ENCODE measurements at regions not wholly inside any gene's neighbourhood (a gene's known extent, or its start where the extent isn't known, plus 50 kb on each side); places are given as distances from the start of the nearest gene placed in this dataset.

DNA sequence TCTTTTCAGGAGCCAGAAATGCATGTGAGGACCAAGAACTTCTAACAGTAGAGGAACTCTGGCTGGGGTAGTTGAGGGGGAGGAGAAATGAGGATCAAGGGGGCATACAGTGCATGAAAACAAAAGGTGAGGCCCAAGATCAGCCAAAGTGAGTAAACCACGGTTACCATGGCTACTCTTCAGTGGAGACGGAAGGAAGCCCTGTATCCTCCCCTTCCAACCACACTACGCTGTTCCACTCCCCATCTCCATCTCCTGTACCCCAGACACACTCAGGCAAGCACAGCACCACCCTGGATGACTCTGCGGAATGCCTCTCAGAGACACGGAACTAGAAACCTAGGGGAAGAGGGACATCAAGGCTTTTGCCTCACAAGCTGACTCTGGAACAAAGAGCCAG, 157.6 kb upstream of the CAMK1G start:
- no peak for DNase-seq
- H3K36me3 ChIP-seq (ENCODE audit: control insufficient read depth, insufficient read depth, low read length): no peaks in the 10 kb centered on the region
- peaks cover 86% of the 10 kb centered on the region for H3K4me1 Mint-ChIP-seq
- H3K27ac Mint-ChIP-seq: no peak overlapping the region
- peaks cover 13% of the 10 kb centered on the region for H3K36me3 Mint-ChIP-seq (ENCODE audit: low read depth)
- TF ChIP-seq, protein P1, sequence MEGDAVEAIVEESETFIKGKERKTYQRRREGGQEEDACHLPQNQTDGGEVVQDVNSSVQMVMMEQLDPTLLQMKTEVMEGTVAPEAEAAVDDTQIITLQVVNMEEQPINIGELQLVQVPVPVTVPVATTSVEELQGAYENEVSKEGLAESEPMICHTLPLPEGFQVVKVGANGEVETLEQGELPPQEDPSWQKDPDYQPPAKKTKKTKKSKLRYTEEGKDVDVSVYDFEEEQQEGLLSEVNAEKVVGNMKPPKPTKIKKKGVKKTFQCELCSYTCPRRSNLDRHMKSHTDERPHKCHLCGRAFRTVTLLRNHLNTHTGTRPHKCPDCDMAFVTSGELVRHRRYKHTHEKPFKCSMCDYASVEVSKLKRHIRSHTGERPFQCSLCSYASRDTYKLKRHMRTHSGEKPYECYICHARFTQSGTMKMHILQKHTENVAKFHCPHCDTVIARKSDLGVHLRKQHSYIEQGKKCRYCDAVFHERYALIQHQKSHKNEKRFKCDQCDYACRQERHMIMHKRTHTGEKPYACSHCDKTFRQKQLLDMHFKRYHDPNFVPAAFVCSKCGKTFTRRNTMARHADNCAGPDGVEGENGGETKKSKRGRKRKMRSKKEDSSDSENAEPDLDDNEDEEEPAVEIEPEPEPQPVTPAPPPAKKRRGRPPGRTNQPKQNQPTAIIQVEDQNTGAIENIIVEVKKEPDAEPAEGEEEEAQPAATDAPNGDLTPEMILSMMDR (conservative IDR thresholded peaks at IDR 0.05): no peak
- H3K9ac ChIP-seq (ENCODE audit: extremely low read depth, low read length, poor library complexity, severe bottlenecking): no peak overlapping the region
- no peak overlapping the region for H3K4me3 Mint-ChIP-seq
- no peaks in the 10 kb centered on the region for H3K9me3 ChIP-seq (ENCODE audit: control insufficient read depth, low read length)
- H3K9me3 Mint-ChIP-seq: no peaks in the 10 kb centered on the region
- peaks cover 12% of the 10 kb centered on the region for H3K4me1 ChIP-seq (ENCODE audit: control insufficient read depth, insufficient read depth, low read length)
- H3K27ac ChIP-seq (ENCODE audit: low read depth, low read length): no peak overlapping the region
- H3K27me3 Mint-ChIP-seq (ENCODE audit: insufficient read depth): peaks cover 2% of the 10 kb centered on the region
- H3K27me3 ChIP-seq (ENCODE audit: control insufficient read depth, insufficient read depth, low read length, poor library complexity, severe bottlenecking): peaks cover 8% of the 10 kb centered on the region
- no peak overlapping the region for H3K4me3 ChIP-seq (ENCODE audit: low read length)
- 93 to 94% methylated on average over 4 to 5 of the region's 5 CpGs for WGBS, 2 experiments (ENCODE audit: insufficient coverage in 1 of 2, insufficient read length in 1 of 2)

DNA sequence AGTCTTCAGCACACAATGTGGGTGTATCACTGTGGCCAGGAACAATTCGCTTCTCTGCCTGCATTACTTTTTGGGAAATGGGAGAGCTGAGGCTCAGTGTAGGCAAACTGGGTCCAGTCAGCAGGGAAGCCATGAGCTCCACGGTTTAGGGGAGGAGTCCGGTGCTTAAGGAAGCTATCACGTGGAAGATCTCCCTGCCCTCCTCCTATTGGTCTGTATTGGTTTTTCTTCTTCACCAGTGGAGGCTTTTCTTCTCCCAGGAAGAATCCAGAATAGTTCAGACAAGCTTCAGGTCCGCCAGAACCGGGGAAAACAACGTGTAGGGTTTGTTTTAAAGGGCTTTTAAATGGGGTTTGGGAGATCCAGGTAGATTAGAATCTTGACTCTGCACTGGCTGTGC, 156.2 kb upstream of the CAMK1G start:
- peaks cover 87% of the 10 kb centered on the region for H3K4me1 Mint-ChIP-seq

DNA sequence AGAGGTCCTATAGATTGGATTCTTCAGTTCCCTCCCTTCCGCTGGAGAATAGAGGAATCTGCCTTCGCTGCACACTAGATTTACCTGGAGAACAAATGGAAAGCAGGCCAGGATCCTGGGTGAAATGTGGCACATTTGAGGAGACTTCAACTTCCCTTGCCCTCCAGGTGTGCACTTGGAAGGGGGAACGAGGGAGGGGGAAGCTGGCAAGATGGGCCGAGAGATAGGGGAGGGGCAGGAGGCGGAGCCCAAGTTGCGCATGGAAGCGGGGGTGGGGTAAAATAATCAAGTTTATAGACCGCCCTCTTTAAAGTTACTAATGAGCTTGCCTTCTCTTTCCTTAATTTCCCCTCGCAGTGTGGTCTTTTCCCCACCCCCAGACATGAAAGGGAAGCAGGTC, 155.7 kb upstream of the CAMK1G start:
- Histone ChIP-seq H3K9ac (ENCODE audit: extremely low read depth, low read length, poor library complexity, severe bottlenecking) (no peak overlapping the region), H3K36me3 (ENCODE audit: control insufficient read depth, insufficient read depth, low read length) (no peaks in the 10 kb centered on the region), H3K4me1 (ENCODE audit: control insufficient read depth, insufficient read depth, low read length) (peaks cover 15% of the 10 kb centered on the region), H3K27ac (ENCODE audit: low read depth, low read length) (no peak overlapping the region), H3K9me3 (ENCODE audit: control insufficient read depth, low read length) (no peaks in the 10 kb centered on the region), H3K27me3 (ENCODE audit: control insufficient read depth, insufficient read depth, low read length, poor library complexity, severe bottlenecking) (peaks cover 11% of the 10 kb centered on the region), H3K4me3 (ENCODE audit: low read length) (no peak overlapping the region)
- peaks cover 29% of the 10 kb centered on the region for H3K36me3 Mint-ChIP-seq (ENCODE audit: low read depth)
- TF ChIP-seq, protein P1 (conservative IDR thresholded peaks at IDR 0.05): no peak
- peak overlapping the region; percentile 80 for H3K4me3 Mint-ChIP-seq
- DNase-seq: peak; percentile 68
- 80% methylated on average over 7 to 9 of the region's 9 CpGs for WGBS, 2 experiments (ENCODE audit: insufficient coverage in 1 of 2, insufficient read length in 1 of 2)
- H3K9me3 Mint-ChIP-seq: no peaks in the 10 kb centered on the region
- peaks cover 86% of the 10 kb centered on the region for H3K4me1 Mint-ChIP-seq
- peaks cover 2% of the 10 kb centered on the region for H3K27me3 Mint-ChIP-seq (ENCODE audit: insufficient read depth)
- peak overlapping the region; percentile 75 for H3K27ac Mint-ChIP-seq

More for the DNA sequence above, 156.2 kb upstream of the CAMK1G start:
- Mint-ChIP-seq H3K4me3 (peak overlapping the region; percentile 80), H3K27ac (peak overlapping the region; percentile 75), H3K36me3 (ENCODE audit: low read depth) (peaks cover 26% of the 10 kb centered on the region), H3K9me3 (no peaks in the 10 kb centered on the region), H3K27me3 (ENCODE audit: insufficient read depth) (peaks cover 2% of the 10 kb centered on the region)
- no peak for DNase-seq
- Histone ChIP-seq H3K27me3 (ENCODE audit: control insufficient read depth, insufficient read depth, low read length, poor library complexity, severe bottlenecking) (peaks cover 11% of the 10 kb centered on the region), H3K9ac (ENCODE audit: extremely low read depth, low read length, poor library complexity, severe bottlenecking) (no peak overlapping the region), H3K36me3 (ENCODE audit: control insufficient read depth, insufficient read depth, low read length) (no peaks in the 10 kb centered on the region), H3K4me1 (ENCODE audit: control insufficient read depth, insufficient read depth, low read length) (peaks cover 13% of the 10 kb centered on the region), H3K9me3 (ENCODE audit: control insufficient read depth, low read length) (no peaks in the 10 kb centered on the region), H3K4me3 (ENCODE audit: low read length) (no peak overlapping the region), H3K27ac (ENCODE audit: low read depth, low read length) (no peak overlapping the region)
- TF ChIP-seq, protein P1 (conservative IDR thresholded peaks at IDR 0.05): no peak
- WGBS, 2 experiments (ENCODE audit: insufficient coverage in 1 of 2, insufficient read length in 1 of 2): 81 to 86% methylated on average over 3 to 7 of the region's 7 CpGs

All from endodermal cell (in vitro differentiated cells).